ENCODE measurements at regions not wholly inside any gene's neighbourhood (a gene's known extent, or its start where the extent isn't known, plus 50 kb on each side); places are given as distances from the start of the nearest gene placed in this dataset.

GRCh38 chr6:71420693-71421328 is 132.2 kb downstream of the OGFRL1 start:
- TF ChIP-seq EP300 (IDR thresholded peaks at IDR 0.05; ENCODE audit: borderline replicate concordance in 1 of 2, control insufficient read depth in 1 of 2, low read depth in 2 of 2, low read length in 2 of 2) (no peak), SPI1 (IDR thresholded peaks at IDR 0.05; ENCODE audit: borderline replicate concordance, insufficient read depth, low read depth, low read length) (no peak), YY1 (IDR thresholded peaks at IDR 0.05; ENCODE audit: low read depth, low read length) (no peak), SRF (IDR thresholded peaks at IDR 0.05; ENCODE audit: low read depth in 2 of 2, low read length in 2 of 2) (no peak)
- TF ChIP-seq, protein P1, sequence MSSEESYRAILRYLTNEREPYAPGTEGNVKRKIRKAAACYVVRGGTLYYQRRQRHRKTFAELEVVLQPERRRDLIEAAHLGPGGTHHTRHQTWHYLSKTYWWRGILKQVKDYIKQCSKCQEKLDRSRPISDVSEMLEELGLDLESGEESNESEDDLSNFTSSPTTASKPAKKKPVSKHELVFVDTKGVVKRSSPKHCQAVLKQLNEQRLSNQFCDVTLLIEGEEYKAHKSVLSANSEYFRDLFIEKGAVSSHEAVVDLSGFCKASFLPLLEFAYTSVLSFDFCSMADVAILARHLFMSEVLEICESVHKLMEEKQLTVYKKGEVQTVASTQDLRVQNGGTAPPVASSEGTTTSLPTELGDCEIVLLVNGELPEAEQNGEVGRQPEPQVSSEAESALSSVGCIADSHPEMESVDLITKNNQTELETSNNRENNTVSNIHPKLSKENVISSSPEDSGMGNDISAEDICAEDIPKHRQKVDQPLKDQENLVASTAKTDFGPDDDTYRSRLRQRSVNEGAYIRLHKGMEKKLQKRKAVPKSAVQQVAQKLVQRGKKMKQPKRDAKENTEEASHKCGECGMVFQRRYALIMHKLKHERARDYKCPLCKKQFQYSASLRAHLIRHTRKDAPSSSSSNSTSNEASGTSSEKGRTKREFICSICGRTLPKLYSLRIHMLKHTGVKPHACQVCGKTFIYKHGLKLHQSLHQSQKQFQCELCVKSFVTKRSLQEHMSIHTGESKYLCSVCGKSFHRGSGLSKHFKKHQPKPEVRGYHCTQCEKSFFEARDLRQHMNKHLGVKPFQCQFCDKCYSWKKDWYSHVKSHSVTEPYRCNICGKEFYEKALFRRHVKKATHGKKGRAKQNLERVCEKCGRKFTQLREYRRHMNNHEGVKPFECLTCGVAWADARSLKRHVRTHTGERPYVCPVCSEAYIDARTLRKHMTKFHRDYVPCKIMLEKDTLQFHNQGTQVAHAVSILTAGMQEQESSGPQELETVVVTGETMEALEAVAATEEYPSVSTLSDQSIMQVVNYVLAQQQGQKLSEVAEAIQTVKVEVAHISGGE (CRISPR knock-in tag; IDR thresholded peaks at IDR 0.05): no peak
